ENCODE measurements at regions not wholly inside any gene's neighbourhood (a gene's known extent, or its start where the extent isn't known, plus 50 kb on each side); places are given as distances from the start of the nearest gene placed in this dataset.
"Not testable (repeated sequence)": the region's sequence is repeated elsewhere in the genome, so short reads cannot be mapped to it uniquely, and the experiment has no call there.

DNA sequence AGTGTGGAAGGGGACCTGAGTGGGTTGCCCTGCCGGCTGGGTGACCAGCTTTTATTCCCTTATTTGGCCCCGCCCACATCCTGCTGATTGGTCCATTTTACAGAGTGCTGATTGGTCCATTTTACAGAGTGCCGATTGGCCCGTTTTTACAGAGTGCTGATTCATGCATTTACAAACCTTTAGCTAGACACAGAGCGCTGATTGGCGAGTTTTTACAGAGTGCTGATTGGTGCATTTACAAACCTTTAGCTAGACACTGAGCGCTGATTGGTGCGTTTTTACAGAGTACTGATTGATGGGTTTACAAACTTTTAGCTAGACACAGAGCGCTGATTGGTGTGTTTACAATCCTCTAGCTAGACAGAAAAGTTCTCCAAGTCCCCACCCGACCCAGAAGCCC lies 245.0 kb downstream of the MAT2B start:
- not testable (repeated sequence) for TF ChIP-seq CTCF (IDR thresholded peaks at IDR 0.05); EZH2 (IDR thresholded peaks at IDR 0.05; ENCODE audit: borderline replicate concordance, insufficient read depth, low read depth, low read length, poor library complexity, severe bottlenecking)
